Esophagus squamous epithelium (tissue), 5 donors: ENCODE measurements at regions not wholly inside any gene's neighbourhood (a gene's known extent, or its start where the extent isn't known, plus 50 kb on each side); places are given as distances from the start of the nearest gene placed in this dataset.

Experiments
- DNase-seq: peaks from one replicate; lab custom pipeline; 2025; lab: John Stamatoyannopoulos, UW
- H3K27ac ChIP-seq, 4 donors: fragments of 200-600 bp; sonication (generic); one replicate each; pipeline ENCODE4 v1.5.1; 2016 to 2019; ENCODE audit warnings: mild to moderate bottlenecking in 1 of 4
- H3K27me3 ChIP-seq, 4 donors: fragments of 200-600 bp; sonication (generic); 1 replicate in 3 of 4; 2 replicates in 1 of 4; pipeline versions ENCODE4 v1.5.1 to v1.6.0; 2017 to 2021; ENCODE audit warnings: antibody characterized with exemption in 1 of 4
- H3K36me3 ChIP-seq, 3 donors: fragments of 200-600 bp; sonication (generic); one replicate each; pipeline ENCODE4 v1.5.1; 2016 to 2019
- H3K4me1 ChIP-seq, 3 donors: fragments of 200-600 bp; sonication (generic); one replicate each; pipeline ENCODE4 v1.5.1; 2017 to 2019
- H3K4me3 ChIP-seq, 4 donors: fragments of 200-600 bp; sonication (generic); 1 replicate in 3 of 4; 2 replicates in 1 of 4; pipeline ENCODE4 v1.5.1; 2016 to 2019; ENCODE audit warnings: mild to moderate bottlenecking in 2 of 4, moderate library complexity in 1 of 4
- H3K9me3 ChIP-seq, 3 donors: fragments of 200-600 bp; sonication (generic); one replicate each; pipeline ENCODE4 v1.5.1; 2016 to 2019
- POLR2A ChIP-seq, 4 donors: fragments of 450-650 bp; IDR thresholded peaks; one replicate each; pipeline ENCODE4 v1.6.1; 2017; ENCODE audit warnings: antibody characterized with exemption in 4 of 4, mild to moderate bottlenecking in 4 of 4, moderate library complexity in 3 of 4
- WGBS, 2 donors: methylation state at CpG; one replicate each; pipeline ENCODE4 v1.1.5; 2018; 5-methylcytosine and 5-hydroxymethylcytosine counted together
- intact Hi-C: fragments of 100-400 bp; cut with DNase I; formaldehyde crosslinking; loops from one replicate; pipeline ENCODE4 v1.15.0; 2022
- TF ChIP-seq, protein P1 (sequence below), 6 experiments: fragments of 450-650 bp in 4 of 6; fragments of 200-600 bp in 2 of 6; sonication (generic) in 2 of 6; IDR thresholded peaks; one replicate each; pipeline ENCODE4 v1.5.1; 2016 to 2019; ENCODE audit warnings: antibody characterized with exemption in 6 of 6, mild to moderate bottlenecking in 4 of 6, moderate library complexity in 4 of 6
- donor health status: DM: yes; HTN: yes; CAD: no.

DNA sequence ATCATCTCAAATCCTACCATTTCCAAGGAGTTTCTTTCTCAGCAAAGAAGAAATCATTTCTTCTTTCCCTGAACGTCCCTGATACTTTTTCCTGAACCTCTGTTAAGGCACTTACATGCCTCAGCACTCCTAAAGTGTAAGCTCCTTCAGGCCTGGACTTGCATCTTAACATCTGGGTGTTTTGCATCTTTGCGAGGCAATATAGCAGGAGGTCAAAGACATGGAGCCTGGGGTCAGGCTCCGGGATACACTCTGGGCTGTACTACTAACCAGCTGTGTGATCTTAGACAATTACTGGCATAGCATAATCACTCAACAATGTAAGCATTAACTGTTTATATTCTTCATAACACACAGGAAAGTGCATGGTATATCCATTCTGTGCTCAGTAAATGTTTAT lies 275.5 kb upstream of the BOD1L1 start:
- H3K9me3 ChIP-seq = no peaks in the 10 kb centered on the region
- TF ChIP-seq POLR2A (IDR thresholded peaks at IDR 0.05) = no peak
- TF ChIP-seq, protein P1, sequence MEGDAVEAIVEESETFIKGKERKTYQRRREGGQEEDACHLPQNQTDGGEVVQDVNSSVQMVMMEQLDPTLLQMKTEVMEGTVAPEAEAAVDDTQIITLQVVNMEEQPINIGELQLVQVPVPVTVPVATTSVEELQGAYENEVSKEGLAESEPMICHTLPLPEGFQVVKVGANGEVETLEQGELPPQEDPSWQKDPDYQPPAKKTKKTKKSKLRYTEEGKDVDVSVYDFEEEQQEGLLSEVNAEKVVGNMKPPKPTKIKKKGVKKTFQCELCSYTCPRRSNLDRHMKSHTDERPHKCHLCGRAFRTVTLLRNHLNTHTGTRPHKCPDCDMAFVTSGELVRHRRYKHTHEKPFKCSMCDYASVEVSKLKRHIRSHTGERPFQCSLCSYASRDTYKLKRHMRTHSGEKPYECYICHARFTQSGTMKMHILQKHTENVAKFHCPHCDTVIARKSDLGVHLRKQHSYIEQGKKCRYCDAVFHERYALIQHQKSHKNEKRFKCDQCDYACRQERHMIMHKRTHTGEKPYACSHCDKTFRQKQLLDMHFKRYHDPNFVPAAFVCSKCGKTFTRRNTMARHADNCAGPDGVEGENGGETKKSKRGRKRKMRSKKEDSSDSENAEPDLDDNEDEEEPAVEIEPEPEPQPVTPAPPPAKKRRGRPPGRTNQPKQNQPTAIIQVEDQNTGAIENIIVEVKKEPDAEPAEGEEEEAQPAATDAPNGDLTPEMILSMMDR (IDR thresholded peaks at IDR 0.05) = no peak
- WGBS, 2 donors = 13 to 45% methylated on average over 3 of the region's 3 CpGs
- no peaks in the 10 kb centered on the region for H3K36me3 ChIP-seq
- no peaks in the 10 kb centered on the region for H3K27me3 ChIP-seq
- no peak overlapping the region for H3K27ac ChIP-seq
- intact Hi-C loops = no loop called here
- H3K4me1 ChIP-seq = peaks cover 0 to 3% (median 0%) of the 10 kb centered on the region in 3 donors
- no peak overlapping the region for H3K4me3 ChIP-seq
- DNase-seq = no peak

DNA sequence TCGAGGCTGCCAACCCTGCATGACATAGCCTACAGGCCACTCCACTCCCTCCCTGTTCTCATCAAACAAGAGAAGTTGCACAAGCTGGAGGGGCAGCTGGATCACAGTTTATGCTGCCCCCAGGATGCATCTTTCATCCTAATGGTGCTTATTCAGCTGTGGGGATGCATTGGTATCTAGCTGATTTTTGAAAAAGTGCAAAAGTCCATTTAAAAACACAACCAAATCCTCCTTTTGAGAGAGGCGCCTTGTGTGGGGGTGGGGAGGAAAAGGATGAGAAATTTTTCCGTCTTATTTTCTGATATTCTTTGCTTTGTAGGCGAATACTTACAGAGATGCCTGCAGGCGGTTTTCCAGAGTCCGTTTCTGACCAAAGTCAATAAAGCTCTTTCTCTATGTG lies 276.4 kb upstream of the BOD1L1 start:
- intact Hi-C loops = no loop called here
- H3K4me3 ChIP-seq = no peak overlapping the region
- 71 to 84% methylated on average over 6 of the region's 6 CpGs for WGBS, 2 donors
- no peaks in the 10 kb centered on the region for H3K36me3 ChIP-seq
- DNase-seq = no peak
- H3K27ac ChIP-seq = no peak overlapping the region
- no peaks in the 10 kb centered on the region for H3K9me3 ChIP-seq
- peaks cover 0 to 3% (median 0%) of the 10 kb centered on the region in 3 donors for H3K4me1 ChIP-seq
- no peaks in the 10 kb centered on the region for H3K27me3 ChIP-seq
- TF ChIP-seq, protein P1 (IDR thresholded peaks at IDR 0.05) = no peak
- TF ChIP-seq POLR2A (IDR thresholded peaks at IDR 0.05) = no peak

- H3K36me3 ChIP-seq = no peaks in the 10 kb centered on the region
- no peak overlapping the region for H3K27ac ChIP-seq
- H3K9me3 ChIP-seq = no peaks in the 10 kb centered on the region
- no peaks in the 10 kb centered on the region for H3K27me3 ChIP-seq
- TF ChIP-seq, protein P1 (IDR thresholded peaks at IDR 0.05) = no peak
- TF ChIP-seq POLR2A (IDR thresholded peaks at IDR 0.05) = no peak
- no peak for DNase-seq
- H3K4me3 ChIP-seq = no peak overlapping the region
- H3K4me1 ChIP-seq = peaks cover 0 to 3% (median 0%) of the 10 kb centered on the region in 3 donors
- intact Hi-C loops = no loop called here
- WGBS, 2 donors = 54 to 94% methylated on average over 5 of the region's 5 CpGs
Measured at GRCh38 chr4:13905543-13905942, 278.0 kb upstream of the BOD1L1 start.

- DNase-seq = no peak
- Histone ChIP-seq H3K27me3 (no peaks in the 10 kb centered on the region), H3K9me3 (no peaks in the 10 kb centered on the region), H3K27ac (no peak overlapping the region), H3K36me3 (no peaks in the 10 kb centered on the region), H3K4me1 (peaks cover 0 to 3% (median 0%) of the 10 kb centered on the region in 3 donors), H3K4me3 (no peak overlapping the region)
- intact Hi-C loops = no loop called here
- WGBS, 2 donors = 95% methylated on average over 3 of the region's 3 CpGs
- no peak for TF ChIP-seq POLR2A (IDR thresholded peaks at IDR 0.05)
- TF ChIP-seq, protein P1 (IDR thresholded peaks at IDR 0.05) = no peak
Measured at GRCh38 chr4:13906727-13907126, 279.2 kb upstream of the BOD1L1 start.

- TF ChIP-seq, protein P1 (IDR thresholded peaks at IDR 0.05) = no peak
- TF ChIP-seq POLR2A (IDR thresholded peaks at IDR 0.05) = no peak
- Histone ChIP-seq H3K27me3 (no peaks in the 10 kb centered on the region), H3K4me3 (no peak overlapping the region), H3K27ac (no peak overlapping the region), H3K36me3 (no peaks in the 10 kb centered on the region), H3K9me3 (no peaks in the 10 kb centered on the region), H3K4me1 (peaks cover 0 to 3% (median 0%) of the 10 kb centered on the region in 3 donors)
- intact Hi-C loops = no loop called here
- DNase-seq = no peak
- 50 to 63% methylated on average over 1 of the region's 1 CpG for WGBS, 2 donors
Measured at GRCh38 chr4:13907255-13907751, 279.8 kb upstream of the BOD1L1 start.
